NCI-H2081 (cell line): ENCODE measurements at regions not wholly inside any gene's neighbourhood (a gene's known extent, or its start where the extent isn't known, plus 50 kb on each side); places are given as distances from the start of the nearest gene placed in this dataset.

Experiments
- DNase-seq, 2 experiments: peaks; one replicate each; lab custom pipeline; 2025; lab: John Stamatoyannopoulos, UW

DNA sequence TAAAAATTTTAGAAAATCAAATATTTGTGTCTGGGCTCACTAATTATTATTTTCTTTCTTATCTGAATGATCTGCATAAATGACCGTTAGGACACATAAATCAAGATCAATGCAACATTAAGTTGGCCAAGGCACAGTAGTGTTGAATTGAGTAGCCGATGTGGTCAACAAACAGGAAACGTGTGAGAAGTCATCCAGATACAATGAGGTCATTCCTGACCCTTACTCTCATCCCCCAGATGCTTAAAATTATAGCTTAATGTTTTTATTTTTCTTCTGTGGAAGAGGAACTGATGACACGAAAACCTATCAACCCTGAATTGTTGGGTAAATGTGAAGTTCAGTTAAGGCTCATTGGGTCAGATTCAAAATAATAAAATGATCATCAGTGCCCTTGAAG, 222.9 kb downstream of the RFC3 start:
- DNase-seq: no peak

DNA sequence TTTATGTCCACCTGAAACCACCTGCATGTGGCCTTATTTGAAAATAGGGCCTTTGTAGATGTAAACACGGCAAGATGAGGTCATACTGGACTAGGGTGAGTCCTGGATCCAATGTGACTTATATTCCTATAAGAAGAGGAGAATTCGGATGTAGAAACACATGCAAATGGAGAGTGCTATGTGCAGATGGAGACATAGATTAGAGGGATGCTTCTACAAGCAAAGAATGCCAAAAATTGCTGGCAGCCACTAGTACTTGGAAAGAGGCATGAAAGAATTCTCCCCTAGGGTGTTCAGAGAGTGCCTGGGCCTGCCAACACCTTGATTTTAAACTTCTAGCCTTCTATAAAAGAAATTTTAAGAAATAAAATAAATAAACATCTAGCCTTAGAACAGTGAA, 226.1 kb downstream of the RFC3 start:
- no peak for DNase-seq

DNA sequence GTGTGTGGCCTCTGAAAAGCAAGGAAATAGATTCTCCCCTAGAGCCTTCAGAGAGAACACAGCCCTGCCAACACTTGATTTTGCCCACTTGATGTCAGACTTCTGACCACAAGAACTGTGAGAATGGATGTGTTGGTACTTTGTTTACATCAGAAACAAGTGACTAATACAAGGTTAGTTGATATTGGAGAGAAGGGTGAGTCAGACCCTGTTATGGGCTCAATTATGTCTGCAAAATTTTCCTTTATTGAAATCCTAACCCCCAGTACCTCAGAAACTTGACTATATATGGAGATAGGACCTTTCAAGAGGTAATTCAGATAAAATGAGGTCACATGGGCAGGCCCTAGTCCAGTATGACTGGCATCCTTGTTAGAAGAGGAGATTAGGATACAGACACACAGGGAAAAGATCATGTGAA, 226.7 kb downstream of the RFC3 start:
- DNase-seq: no peak

DNA sequence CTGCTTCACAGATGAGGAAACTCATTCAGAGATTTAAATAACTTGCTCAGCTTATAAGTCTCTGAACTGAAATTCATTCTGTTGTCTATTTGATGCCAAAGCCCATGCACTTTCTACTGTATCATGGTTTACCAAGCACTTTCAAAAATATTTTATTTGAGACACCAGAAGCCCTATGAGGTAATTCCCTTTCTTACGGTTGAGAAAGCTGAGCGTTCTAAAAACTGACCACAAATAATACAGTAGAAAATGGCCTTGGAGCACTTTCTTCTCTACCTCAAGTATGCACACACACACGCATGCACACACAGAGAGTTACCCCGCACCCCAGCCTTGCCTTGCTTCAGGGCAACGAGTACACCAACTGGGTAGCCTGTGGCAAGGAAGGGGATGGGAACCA, 228.5 kb downstream of the RFC3 start:
- no peak for DNase-seq

DNA sequence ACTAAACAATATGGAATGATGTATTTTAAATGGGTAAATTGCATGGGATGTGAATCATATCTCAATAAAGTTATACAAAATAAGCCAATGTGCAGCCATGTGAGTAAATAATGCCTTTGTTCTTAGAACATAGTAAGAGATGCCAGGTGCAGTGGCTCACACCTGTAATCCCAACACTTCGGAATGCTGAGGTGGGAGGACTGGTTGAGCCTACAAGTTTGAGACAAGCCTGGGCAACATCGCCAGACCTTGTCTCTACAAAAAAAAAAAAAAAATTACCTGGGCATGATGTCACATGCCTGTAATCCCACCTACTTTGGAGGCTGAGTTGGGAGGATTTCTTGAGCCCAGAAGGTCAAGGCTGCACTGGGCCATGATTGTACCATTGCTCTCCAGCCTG, 230.7 kb downstream of the RFC3 start:
- no peak for DNase-seq

DNA sequence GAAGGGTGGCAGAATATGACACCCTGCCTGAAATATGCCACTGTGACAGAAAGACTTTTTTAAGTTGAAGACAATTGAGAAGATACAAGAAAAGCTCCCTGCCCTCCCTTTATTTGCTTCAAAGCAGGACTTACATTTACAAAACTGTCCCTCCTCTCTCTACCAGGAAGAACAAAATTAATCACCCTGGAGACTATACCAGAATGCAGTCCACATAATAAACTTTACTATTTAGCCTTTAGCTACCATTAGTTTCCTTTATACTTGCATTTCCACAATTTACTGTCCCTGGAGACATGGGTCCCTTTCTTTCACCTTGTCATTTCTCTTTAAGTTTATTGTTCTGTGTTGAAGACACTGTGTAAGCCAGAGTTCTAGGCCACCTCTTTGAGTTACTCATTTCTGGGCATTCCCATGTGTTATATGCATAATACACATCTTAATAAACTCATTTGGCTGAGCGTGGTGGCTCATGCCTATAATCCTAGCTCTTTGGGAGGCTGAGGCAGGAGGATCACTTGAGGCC, 238.8 kb downstream of the RFC3 start:
- no peak for DNase-seq

DNA sequence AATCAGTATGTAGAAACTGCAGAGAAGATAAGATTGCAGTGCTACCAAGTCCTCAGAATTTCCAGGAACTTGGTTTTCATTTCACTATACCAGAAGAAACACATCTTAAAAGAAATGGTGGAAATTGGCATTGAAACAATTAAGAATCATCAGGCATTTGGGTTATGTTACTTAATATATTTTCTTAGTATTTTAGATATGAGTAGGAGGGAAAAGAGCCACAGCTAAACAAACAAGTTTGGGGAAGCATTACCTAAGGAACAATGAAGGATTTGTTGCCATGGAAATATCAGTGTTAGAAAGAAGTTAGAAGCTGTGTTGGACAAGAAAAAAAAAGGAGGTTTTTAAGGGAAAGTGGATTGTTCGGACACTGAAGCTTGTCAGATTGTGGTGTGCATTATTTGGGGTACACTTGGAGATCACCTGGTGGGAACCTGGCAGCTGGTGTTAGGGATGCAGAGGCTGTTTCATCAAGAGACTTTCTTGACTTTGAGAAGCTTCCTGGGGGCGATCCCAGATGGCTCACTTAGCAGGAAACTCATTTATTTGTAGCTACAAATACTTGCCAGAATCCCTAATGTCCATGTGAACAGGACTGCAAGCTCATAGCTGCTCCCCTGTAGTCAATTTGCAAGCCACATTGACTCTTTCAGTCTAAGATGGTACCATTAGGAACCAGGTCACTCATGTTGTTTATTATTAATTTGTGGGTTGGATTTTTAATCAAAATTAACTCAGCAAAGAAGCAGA, 246.7 kb downstream of the RFC3 start:
- DNase-seq: no peak

DNA sequence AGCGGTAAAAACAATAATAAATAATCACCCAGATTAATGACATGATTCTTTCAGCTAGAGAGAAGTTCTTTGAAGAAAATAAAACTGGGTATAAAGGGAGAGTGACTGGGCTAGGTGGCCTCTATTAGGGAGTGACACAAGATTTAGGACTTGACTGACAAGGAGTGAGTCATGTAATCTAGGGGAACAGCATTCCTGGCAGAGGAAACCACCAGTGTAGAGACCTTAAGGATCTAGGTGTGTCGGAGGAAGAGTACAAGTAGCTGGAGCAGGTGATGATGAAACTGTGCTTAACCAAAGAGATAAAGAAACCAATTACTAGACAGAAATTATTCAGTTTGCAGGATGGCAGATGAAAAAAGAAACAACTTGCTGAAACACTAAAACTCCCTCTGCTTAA, 248.0 kb downstream of the RFC3 start:
- DNase-seq: no peak

DNA sequence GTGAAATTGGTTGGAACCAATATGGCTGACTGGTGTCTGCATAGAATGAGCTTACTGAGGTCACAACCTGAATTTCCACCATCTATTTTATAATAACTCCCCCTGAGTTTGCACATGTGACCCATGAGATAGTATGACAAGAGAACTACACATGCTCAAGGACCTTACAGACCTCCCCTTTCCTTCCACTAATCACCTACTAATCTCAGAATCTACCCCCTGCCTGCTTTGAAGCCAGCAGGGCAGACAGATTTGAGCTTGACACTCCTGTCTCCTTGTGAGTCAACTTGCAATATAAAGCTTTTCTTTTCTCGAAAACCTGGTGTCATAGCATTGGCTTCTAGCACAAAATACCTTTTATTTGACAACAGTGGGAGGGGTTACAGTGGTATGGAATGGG, 248.4 kb downstream of the RFC3 start:
- no peak for DNase-seq

DNA sequence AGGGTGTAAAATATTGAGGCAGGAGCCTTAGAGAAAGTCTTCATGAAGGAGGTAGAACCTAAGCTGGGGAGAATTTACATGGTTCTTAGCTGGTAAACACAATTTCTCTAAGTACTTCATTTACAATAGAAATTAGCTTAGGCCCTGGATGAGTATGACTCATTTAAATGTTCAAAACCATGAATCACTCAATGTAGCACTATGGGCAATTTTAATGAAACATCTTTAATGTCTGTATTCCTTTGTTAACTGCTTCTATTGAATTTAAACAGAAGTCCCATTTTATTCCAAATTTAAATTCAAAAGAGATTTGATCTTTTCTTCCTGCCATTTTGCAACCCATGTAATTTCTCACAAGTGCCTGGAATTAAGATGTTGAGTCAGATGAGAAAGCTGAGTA, 252.1 kb downstream of the RFC3 start:
- no peak for DNase-seq

DNA sequence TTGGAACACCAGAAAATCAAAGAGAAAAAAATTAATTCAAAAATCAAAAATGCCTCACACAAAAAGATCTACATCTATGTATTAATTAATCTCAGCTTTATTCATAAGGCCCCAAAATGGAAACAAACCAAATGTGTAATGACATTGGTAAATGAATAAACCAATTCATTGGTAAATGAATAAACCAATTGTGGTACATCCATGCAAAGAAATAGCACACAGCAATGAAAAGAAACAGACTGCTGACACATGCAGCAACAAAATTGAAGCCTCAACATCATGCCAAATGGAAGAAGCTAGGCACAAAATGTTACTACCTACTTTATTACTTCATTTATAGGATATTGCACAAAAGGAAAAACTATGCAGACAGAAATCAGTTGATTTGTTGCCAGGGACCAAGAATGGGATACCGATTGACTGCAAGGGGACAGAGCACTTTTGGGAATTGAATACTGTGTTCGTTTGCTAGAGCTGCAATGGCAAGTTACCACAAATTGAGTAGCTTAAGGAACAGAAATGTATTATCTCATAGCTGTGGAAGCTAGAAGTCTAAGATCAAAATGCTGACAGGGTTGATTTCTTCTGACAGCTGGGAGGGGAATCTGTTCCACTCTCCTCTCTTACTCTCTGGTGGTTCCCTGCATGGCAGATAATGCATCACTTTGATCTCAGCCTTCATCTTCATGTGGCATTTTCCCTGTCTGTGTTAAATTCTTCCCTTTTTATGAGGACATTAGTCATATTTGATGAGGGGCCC, 252.8 kb downstream of the RFC3 start:
- DNase-seq: no peak

DNA sequence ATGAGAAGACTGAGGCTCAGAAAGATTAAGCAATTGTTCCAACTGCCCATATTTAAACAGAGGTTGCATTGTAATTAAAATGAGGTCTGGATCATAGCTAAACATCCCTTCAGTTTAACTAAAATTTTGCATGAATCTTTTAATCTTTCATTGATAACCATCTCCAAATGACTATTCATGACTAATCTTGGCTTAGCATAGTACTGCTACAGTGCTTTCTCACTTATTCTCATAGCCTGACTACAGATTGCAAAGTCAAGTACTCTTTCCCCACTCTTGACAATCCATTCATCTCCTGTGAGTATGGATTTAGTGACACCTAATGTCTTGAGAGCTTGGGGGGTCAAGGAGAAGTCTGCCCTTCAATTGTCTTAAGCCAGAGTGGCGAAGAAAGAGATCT, 258.4 kb downstream of the RFC3 start:
- DNase-seq: no peak

DNA sequence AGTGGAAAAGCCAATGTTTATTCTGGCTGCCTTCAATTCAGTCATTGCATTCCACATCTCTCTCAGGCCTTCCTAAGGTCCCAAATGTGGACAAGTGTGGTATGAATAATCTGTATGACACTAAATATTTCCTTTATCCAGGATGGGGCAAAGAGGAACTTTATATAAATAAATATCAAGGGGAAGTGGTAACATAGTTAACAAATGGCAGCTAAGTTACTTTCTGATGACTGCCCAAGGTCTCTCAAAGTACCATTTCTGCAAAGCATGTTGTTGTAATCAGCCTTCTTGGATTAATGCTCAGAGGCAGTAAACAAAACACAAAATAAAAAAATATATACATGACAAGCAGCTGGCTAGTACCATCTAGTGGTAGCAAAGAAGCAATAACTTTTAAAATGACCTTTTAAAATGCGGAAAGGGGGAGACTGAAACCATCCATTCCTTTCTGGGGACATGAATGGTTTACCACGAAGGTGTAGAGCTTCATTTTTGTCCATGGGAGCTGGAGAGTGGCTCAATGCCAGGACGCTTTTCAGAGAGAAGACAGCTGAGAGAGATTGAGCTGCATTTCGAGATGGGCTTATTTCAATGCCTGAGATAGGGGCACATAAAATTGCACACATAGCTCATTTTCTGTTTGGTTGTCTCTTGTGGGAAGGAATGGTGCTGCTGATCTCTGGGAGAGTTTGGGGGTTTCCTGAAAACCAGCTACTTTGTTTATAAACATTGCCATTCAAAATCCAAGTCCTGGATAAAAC, 259.2 kb downstream of the RFC3 start:
- DNase-seq: peak; percentile 1 to 44

DNA sequence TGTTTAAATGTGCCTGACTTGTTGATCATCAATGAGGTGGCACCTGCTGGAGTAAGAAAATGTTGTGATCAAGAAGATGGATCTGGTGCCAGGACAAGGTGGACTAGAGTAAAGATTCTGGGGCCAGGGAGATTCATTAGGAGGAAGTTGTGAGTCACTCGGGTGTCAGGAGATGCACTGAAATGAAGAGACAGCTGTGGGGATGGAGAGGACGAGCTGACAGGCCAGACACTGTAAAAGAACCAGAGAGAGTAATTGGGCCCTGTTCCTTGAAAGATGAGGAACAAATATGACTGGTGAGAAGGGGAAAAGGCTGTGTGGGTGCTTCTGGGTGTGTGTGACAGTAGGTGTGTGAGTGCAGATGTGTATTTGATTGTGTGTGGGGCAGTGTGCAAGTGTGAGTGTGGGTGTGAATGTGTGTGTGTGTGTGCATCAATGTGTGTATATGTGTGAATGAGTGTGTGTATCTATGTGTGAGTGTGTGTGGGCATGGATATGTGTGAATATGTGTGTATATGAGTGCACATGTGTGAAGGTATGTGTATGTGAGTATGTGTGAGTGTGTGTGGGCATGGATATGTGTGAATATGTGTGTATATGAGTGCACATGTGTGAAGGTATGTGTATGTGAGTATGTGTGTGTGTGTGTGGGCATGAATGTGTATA, 260.5 kb downstream of the RFC3 start:
- DNase-seq: no peak

DNA sequence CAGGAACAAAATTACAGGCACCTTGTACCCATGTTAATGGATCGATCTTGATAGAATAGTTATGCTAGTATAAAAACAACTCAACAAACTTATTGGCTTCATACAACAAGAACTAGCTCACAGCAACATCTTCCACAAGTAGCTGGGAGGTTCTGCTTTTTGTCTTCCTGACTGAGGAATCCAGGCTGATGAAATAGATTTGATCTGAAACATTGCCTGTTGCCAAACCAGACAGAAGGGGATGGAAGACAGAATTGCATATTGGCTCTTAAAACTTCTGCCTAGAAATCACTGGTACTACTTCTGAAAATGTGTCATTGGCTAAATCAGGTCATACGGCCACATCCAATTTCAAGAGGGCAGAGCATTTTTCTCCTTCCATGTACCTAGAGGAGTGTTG, 267.3 kb downstream of the RFC3 start:
- no peak for DNase-seq

DNA sequence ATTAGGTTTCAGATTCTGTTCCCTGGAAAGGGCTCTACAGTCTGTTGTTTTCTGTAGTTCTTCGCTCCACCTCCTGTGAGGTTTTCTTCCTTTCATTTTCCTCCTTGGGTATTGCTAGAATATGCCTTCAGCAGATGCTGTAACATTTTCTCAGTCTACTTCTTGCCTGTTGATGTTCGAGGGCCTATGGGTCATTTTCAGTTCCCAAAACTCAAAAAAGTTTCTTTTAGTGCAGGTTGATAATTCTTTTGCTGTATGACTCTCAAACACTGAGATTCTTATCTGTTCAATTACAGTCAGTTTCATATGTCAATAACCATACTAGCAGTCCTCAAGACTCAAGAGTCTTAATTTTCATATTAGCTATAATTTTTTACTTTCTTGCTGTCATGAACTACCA, 268.3 kb downstream of the RFC3 start:
- no peak for DNase-seq

DNA sequence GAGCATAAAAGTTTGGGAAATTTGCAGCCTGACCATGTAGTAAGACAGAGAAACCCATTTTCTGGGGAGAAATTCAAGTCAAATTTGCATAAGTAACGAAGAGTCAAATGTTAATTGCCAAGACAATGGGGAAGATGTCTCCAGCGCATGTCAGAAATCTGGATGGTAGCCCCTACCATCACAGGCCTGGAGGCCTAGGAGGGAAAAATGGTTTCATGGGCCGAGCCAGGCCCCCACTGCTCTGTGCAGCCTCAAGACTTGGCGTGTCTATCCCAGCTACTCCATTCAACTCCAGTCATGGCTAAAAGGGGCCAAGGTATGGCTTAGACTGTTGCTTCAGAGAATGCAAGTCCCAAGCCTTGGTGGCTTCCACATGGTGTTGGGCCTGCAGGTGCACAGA, 269.8 kb downstream of the RFC3 start:
- DNase-seq: no peak

DNA sequence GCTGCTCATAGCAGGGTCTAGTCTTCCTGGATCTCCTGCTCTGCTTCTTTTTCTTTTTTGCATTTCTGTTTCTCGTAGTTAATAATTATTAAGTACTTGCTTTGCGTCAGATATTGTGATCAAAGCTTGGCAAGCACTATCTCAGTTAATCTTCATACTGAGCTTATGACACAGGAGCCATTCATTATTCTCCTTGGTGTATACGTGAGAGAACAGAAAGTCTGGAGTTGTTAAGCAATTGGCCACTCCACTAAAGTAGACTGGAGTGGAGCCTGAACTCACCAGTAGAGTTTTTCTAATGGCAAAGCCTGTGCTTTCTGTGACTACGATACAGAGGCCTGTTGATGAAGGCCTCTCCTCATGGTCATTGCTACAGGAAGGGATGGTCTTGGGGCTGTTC, 285.9 kb downstream of the RFC3 start:
- no peak for DNase-seq

DNA sequence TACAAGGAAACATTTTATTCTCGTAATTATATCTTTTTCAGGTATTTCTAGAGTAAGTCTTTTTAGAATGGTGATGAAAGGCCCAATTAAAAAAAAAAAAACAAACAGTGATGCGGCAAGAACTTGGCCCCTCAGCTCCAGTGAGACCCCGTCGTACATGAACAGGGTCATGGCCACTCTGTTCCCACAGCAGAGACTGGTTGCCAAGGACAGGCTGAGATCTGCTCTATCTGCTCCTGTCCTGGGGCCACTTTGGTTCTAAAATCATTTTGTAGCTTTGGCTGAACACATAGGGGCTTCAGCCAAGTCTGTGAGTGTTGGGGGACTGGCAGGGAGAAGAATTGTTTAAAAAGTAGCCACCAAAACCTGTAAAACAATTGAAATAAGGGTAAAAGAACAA, 286.9 kb downstream of the RFC3 start:
- no peak for DNase-seq

DNA sequence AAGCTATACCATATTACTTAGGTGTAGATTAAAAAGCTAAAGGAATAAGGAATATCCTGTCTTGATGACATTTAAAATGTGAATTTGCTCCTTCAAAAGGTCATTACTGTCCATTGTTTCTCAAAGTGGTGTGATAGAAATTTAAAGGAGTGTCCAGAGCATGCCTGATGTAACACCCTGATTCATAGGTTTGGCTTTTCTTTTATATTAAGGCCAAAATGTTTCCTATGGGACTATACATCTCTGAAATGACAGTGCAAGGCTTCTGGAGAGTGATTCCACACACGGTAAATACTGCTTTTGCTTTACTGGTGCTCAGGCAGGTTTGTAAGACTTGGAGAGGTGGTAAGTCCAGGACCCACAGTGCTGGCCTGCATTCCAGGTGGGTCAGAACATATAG, 289.9 kb downstream of the RFC3 start:
- DNase-seq: no peak

DNA sequence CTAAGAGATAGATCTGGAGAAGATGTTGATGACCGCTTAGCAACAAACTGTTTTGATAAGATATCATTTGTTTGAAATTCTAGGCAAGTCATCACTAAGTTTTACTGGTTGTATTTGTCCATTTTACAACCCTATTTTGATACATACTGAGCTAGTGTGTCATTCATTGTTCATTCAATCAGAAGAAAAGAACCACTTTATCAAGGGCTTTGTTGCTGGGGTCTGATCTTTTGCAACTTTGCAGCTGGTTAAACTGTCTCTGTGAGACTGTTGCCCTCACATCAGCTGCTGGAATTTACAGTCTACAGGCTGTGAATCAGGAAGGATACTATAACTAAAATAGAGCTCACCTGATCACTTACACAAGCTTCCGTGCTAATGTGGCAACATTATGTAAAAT, 290.5 kb downstream of the RFC3 start:
- DNase-seq: no peak

DNA sequence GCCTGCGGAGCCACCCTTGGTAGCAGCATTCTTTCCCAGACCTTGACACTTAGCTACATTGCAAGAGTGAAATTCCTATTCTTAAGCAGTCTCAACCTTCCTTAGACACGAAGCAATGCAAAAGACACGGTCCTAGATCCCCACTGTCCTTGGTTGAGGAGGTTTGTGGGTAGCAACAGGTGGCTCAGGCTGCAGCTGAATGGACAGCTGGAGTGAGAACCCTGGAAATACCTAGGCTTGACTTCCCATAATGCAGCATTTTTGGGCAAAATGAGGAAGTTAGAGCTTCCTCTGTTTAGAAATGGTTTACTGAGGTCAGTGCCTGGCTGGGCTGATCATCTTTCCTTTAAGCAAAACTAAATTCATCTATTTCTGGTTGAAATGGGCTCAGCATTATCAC, 296.6 kb downstream of the RFC3 start:
- no peak for DNase-seq
